ENCODE measurements at regions not wholly inside any gene's neighbourhood (a gene's known extent, or its start where the extent isn't known, plus 50 kb on each side); places are given as distances from the start of the nearest gene placed in this dataset.
A peak's percentile ranks its signal among the peaks of the same experiment; 100 is the strongest.

- TF ChIP-seq CTCF (conservative IDR thresholded peaks at IDR 0.05) = no peak
- H3K27ac ChIP-seq = no peak overlapping the region
These were observed 80.9 kb downstream of the FAM76B start for GRCh38 chr11:95708681-95709080.

GRCh38 chr11:95706974-95707387, 82.6 kb downstream of the FAM76B start:
- no peak for TF ChIP-seq CTCF (conservative IDR thresholded peaks at IDR 0.05)
- H3K27ac ChIP-seq = peak overlapping the region; percentile 92; the same call in 1 of the 2 replicates

- TF ChIP-seq CTCF (conservative IDR thresholded peaks at IDR 0.05) = peak; percentile 99
- H3K27ac ChIP-seq = peak overlapping the region; percentile 92
These were observed 84.0 kb downstream of the FAM76B start for GRCh38 chr11:95705485-95706124.

GRCh38 chr11:95704865-95705264, 84.7 kb downstream of the FAM76B start:
- TF ChIP-seq CTCF (conservative IDR thresholded peaks at IDR 0.05) = no peak
- peak overlapping the region; percentile 92 for H3K27ac ChIP-seq

- no peak for TF ChIP-seq CTCF (conservative IDR thresholded peaks at IDR 0.05)
- peak overlapping the region; percentile 92 for H3K27ac ChIP-seq
These were observed 86.5 kb downstream of the FAM76B start for GRCh38 chr11:95703049-95703448.

- no peak for TF ChIP-seq CTCF (conservative IDR thresholded peaks at IDR 0.05)
- peak overlapping the region; percentile 92 for H3K27ac ChIP-seq
These were observed 87.1 kb downstream of the FAM76B start for GRCh38 chr11:95702526-95702925.

- TF ChIP-seq CTCF (conservative IDR thresholded peaks at IDR 0.05) = no peak
- H3K27ac ChIP-seq = peak overlapping the region; percentile 92; the same call in 1 of the 2 replicates
These were observed 89.1 kb downstream of the FAM76B start for GRCh38 chr11:95700471-95700817.

Data from VCaP (cell line).